Astrocyte (in vitro differentiated cells and primary cell): ENCODE measurements at regions not wholly inside any gene's neighbourhood (a gene's known extent, or its start where the extent isn't known, plus 50 kb on each side); places are given as distances from the start of the nearest gene placed in this dataset.

ENCODE experiments used
- DNase-seq: peaks from one replicate; pipeline ENCODE4 v3.0.0-alpha.2; 2010; ENCODE audit warnings: low read depth
- FAIRE-seq: peaks from 2 replicates; lab custom pipeline; 2011; peaks lifted over from hg19 to GRCh38; lab: Jason Lieb, UNC
- H2AFZ ChIP-seq: 2 replicates; pipeline ENCODE4 v1.6.0; 2012; ENCODE audit warnings: low read depth, low read length, inconsistent platforms
- H3K27ac ChIP-seq: 2 replicates; pipeline ENCODE4 v1.5.1; 2011; ENCODE audit warnings: low read depth, low read length, inconsistent platforms
- H3K27me3 ChIP-seq: 2 replicates; pipeline ENCODE4 v1.6.0; 2011; ENCODE audit warnings: low read length, inconsistent platforms; ENCODE audit not compliant: insufficient read depth
- H3K36me3 ChIP-seq: 2 replicates; pipeline ENCODE4 v1.5.1; 2011; ENCODE audit warnings: low read length, inconsistent platforms; ENCODE audit not compliant: insufficient read depth
- H3K4me1 ChIP-seq: 2 replicates; pipeline ENCODE4 v1.5.1; 2011; ENCODE audit warnings: low read length, inconsistent platforms; ENCODE audit not compliant: insufficient read depth
- H3K4me2 ChIP-seq: 2 replicates; pipeline ENCODE4 v1.6.0; 2012; ENCODE audit warnings: low read length, inconsistent platforms
- H3K4me3 ChIP-seq: 2 replicates; pipeline ENCODE4 v1.5.1; 2011; ENCODE audit warnings: low read depth, mild to moderate bottlenecking, low read length, inconsistent platforms; ENCODE audit not compliant: insufficient read depth
- H3K79me2 ChIP-seq: 2 replicates; pipeline ENCODE4 v1.6.0; 2012; ENCODE audit warnings: mild to moderate bottlenecking, low read length, inconsistent platforms; ENCODE audit not compliant: insufficient read depth
- H3K9ac ChIP-seq: 2 replicates; pipeline ENCODE4 v1.6.0; 2012; ENCODE audit warnings: mild to moderate bottlenecking, low read length, inconsistent platforms
- H3K9me3 ChIP-seq: 2 replicates; pipeline ENCODE4 v1.5.1; 2012; ENCODE audit warnings: low read depth, mild to moderate bottlenecking, low read length, inconsistent platforms; ENCODE audit not compliant: insufficient read depth
- H4K20me1 ChIP-seq: 2 replicates; pipeline ENCODE4 v1.6.0; 2012; ENCODE audit warnings: low read length, inconsistent platforms; ENCODE audit not compliant: insufficient read depth
- H3K27ac Mint-ChIP-seq: one replicate; pipeline ENCODE4 v1.8.0; 2021; ENCODE audit warnings: mild to moderate bottlenecking, mixed read lengths; ENCODE audit not compliant: unreplicated experiment
- H3K27me3 Mint-ChIP-seq: one replicate; pipeline ENCODE4 v1.8.0; 2021; ENCODE audit warnings: low read depth, mixed read lengths; ENCODE audit not compliant: unreplicated experiment
- H3K36me3 Mint-ChIP-seq: one replicate; pipeline ENCODE4 v1.8.0; 2021; ENCODE audit warnings: low read depth, mixed read lengths; ENCODE audit not compliant: unreplicated experiment
- H3K4me1 Mint-ChIP-seq: one replicate; pipeline ENCODE4 v1.8.0; 2021; ENCODE audit warnings: low read depth, mixed read lengths; ENCODE audit not compliant: unreplicated experiment
- H3K4me3 Mint-ChIP-seq: one replicate; pipeline ENCODE4 v1.8.0; 2021; ENCODE audit warnings: mild to moderate bottlenecking, moderate library complexity, mixed read lengths; ENCODE audit not compliant: unreplicated experiment
- H3K9me3 Mint-ChIP-seq: one replicate; pipeline ENCODE4 v1.8.0; 2021; ENCODE audit warnings: mild to moderate bottlenecking, mixed read lengths; ENCODE audit not compliant: unreplicated experiment
- EZH2 ChIP-seq: IDR thresholded peaks from 2 replicates; pipeline ENCODE4 v1.6.1; 2012; ENCODE audit warnings: mild to moderate bottlenecking, low read length, inconsistent platforms; ENCODE audit not compliant: insufficient read depth
- TF ChIP-seq, protein P1 (sequence below): IDR thresholded peaks from 2 replicates; pipeline ENCODE4 v1.5.1; 2011; ENCODE audit warnings: low read depth, mild to moderate bottlenecking, inconsistent platforms, low read length, moderate library complexity; ENCODE audit not compliant: insufficient read depth

DNA sequence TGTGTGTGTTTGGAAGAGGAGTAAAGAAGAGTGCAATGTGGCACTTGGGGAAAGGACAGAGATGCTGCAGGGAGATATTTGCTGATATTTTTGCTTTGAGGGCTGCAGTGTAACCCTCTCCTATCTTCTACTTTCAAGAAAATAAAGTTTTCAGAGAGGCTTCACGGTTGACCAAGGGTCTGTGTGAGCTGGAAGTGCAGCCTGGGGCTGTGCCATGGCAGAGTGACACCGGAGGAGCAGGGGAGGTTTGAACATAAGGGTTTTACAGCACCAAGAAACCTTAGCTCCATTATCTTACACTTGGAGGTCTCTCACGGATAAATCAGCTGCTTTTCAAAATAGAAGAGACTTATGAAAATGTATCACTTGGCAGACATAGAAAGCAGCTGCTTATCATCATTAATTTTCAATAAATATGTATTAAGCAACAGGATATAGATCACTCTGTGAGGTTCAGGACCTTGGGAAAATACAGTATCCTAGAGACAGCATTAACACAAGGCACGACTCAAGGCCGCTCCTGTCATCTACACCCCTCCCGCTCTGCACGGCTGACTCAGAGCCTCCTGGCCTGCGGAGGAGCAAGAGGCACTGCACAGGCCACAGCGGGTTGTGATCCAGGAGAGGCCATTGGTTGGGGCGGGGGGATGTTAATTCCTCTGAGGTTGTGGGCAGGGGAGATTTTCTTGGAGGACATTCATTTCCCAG, 127.8 kb downstream of the COPS8 start:
- DNase-seq = peak; percentile 82

DNA sequence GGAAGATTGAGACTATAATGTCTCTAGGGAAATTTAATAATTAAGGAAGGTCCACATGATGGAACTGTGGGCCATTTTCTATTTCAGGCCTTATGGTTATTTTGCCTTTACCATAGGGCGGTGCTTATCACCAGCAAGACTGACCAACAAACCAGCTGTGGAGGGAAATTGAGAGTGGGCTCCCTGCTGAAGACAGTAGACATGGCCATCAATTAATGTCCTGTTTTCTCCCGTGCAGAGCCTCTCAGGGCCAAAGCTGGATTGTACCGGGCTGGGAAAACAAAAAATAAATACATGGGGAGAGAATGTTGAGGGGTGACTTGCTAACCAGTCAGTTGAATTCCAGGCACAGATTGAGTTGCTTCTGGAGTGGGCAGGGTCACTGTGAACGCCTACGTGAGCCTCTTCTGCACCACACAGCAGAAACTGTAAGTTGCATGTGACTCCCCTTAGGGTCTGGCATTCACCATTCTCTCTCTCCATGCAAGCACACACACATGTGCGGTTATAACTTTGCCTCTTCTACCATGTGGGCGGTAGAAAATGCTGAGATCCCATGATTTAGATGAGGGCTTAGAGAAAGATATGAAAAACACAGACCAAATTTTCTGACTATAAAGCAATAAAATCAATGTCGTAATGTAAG, 128.5 kb downstream of the COPS8 start:
- Histone ChIP-seq H4K20me1 (no peaks in the 10 kb centered on the region), H3K36me3 (no peaks in the 10 kb centered on the region), H3K27me3 (no peaks in the 10 kb centered on the region), H3K4me3 (no peak overlapping the region), H3K27ac (peak overlapping the region; percentile 64), H3K4me2 (peak overlapping the region; percentile 8), H2AFZ (no peak overlapping the region), H3K9ac (no peak overlapping the region), H3K79me2 (no peaks in the 10 kb centered on the region), H3K9me3 (no peaks in the 10 kb centered on the region), H3K4me1 (peaks cover 18% of the 10 kb centered on the region)
- Mint-ChIP-seq H3K27me3 (no peaks in the 10 kb centered on the region), H3K9me3 (peaks cover 5% of the 10 kb centered on the region), H3K4me1 (peaks cover 14% of the 10 kb centered on the region), H3K4me3 (no peak overlapping the region), H3K36me3 (no peaks in the 10 kb centered on the region), H3K27ac (no peak overlapping the region)
- FAIRE-seq (no peak), DNase-seq (no peak)
- no peak for TF ChIP-seq EZH2
- TF ChIP-seq, protein P1, sequence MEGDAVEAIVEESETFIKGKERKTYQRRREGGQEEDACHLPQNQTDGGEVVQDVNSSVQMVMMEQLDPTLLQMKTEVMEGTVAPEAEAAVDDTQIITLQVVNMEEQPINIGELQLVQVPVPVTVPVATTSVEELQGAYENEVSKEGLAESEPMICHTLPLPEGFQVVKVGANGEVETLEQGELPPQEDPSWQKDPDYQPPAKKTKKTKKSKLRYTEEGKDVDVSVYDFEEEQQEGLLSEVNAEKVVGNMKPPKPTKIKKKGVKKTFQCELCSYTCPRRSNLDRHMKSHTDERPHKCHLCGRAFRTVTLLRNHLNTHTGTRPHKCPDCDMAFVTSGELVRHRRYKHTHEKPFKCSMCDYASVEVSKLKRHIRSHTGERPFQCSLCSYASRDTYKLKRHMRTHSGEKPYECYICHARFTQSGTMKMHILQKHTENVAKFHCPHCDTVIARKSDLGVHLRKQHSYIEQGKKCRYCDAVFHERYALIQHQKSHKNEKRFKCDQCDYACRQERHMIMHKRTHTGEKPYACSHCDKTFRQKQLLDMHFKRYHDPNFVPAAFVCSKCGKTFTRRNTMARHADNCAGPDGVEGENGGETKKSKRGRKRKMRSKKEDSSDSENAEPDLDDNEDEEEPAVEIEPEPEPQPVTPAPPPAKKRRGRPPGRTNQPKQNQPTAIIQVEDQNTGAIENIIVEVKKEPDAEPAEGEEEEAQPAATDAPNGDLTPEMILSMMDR = no peak

More for the DNA sequence above, 127.8 kb downstream of the COPS8 start:
- peaks cover 23% of the 10 kb centered on the region for H3K4me1 ChIP-seq
- no peak for FAIRE-seq
- H3K27me3 ChIP-seq = no peaks in the 10 kb centered on the region
- H3K9me3 ChIP-seq = no peaks in the 10 kb centered on the region
- H3K4me3 ChIP-seq = no peak overlapping the region
- no peaks in the 10 kb centered on the region for H4K20me1 ChIP-seq
- peak overlapping the region; percentile 64 for H3K27ac ChIP-seq
- Mint-ChIP-seq H3K36me3 (no peaks in the 10 kb centered on the region), H3K4me3 (no peak overlapping the region), H3K9me3 (peaks cover 5% of the 10 kb centered on the region), H3K27ac (no peak overlapping the region), H3K4me1 (peaks cover 13% of the 10 kb centered on the region), H3K27me3 (no peaks in the 10 kb centered on the region)
- H2AFZ ChIP-seq = no peak overlapping the region
- H3K4me2 ChIP-seq = peak overlapping the region; percentile 8
- H3K9ac ChIP-seq = peak overlapping the region; percentile 39
- TF ChIP-seq, protein P1 = no peak
- TF ChIP-seq EZH2 = no peak
- no peaks in the 10 kb centered on the region for H3K36me3 ChIP-seq
- H3K79me2 ChIP-seq = no peaks in the 10 kb centered on the region

DNA sequence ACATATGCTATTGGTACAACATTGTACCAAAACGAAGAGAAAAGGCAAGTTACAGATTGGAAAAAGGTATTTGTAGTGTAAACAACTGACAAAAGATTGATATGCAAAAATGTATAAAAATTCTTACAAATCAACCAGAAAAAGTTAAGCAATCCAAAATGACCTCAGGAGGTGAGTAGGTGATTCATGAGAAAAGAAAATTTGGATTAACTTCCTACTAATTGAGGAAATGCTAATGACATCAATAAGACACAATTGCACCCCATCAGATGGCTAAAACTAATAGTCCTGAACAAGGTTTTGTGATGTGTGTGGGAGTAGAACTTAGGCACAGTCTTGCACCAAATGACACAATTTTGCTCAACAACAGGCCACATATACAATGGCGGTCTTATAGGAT, 129.3 kb downstream of the COPS8 start:
- no peaks in the 10 kb centered on the region for H3K9me3 ChIP-seq
- DNase-seq = no peak
- no peak overlapping the region for H3K4me2 ChIP-seq
- H3K27ac ChIP-seq = no peak overlapping the region
- no peak for TF ChIP-seq EZH2
- TF ChIP-seq, protein P1 = no peak
- no peak overlapping the region for H2AFZ ChIP-seq
- H3K36me3 ChIP-seq = no peaks in the 10 kb centered on the region
- H3K79me2 ChIP-seq = no peaks in the 10 kb centered on the region
- no peaks in the 10 kb centered on the region for H3K27me3 ChIP-seq
- Mint-ChIP-seq H3K4me3 (no peak overlapping the region), H3K9me3 (peaks cover 5% of the 10 kb centered on the region), H3K36me3 (no peaks in the 10 kb centered on the region), H3K27me3 (no peaks in the 10 kb centered on the region), H3K27ac (no peak overlapping the region), H3K4me1 (peaks cover 17% of the 10 kb centered on the region)
- H3K9ac ChIP-seq = no peak overlapping the region
- no peak overlapping the region for H3K4me3 ChIP-seq
- peaks cover 18% of the 10 kb centered on the region for H3K4me1 ChIP-seq
- H4K20me1 ChIP-seq = no peaks in the 10 kb centered on the region
- no peak for FAIRE-seq
